ENCODE measurements at regions not wholly inside any gene's neighbourhood (a gene's known extent, or its start where the extent isn't known, plus 50 kb on each side); places are given as distances from the start of the nearest gene placed in this dataset.

- H3K27ac ChIP-seq (ENCODE audit: low read depth in 2 of 2, low read length in 1 of 2), result peak overlapping the region in 1 of 2 experiments; percentile 36; a peak in 1 of 4 replicates
- ChIA-PET POLR2A (no interaction called here), CTCF (interaction anchor here (1.5 kb wide), 1 partner anchor 16 kb away, joined by 3 read pairs; no protein-coding TSS in a partner anchor)
- H3K27me3 ChIP-seq (ENCODE audit: insufficient read depth), result no peaks in the 10 kb centered on the region
- H3K9me2 ChIP-seq, result no peaks in the 10 kb centered on the region
- peaks cover 5% of the 10 kb centered on the region for H3F3A ChIP-seq (replicated peaks; ENCODE audit: insufficient read depth)
- H3K79me2 ChIP-seq (ENCODE audit: insufficient read depth), result no peaks in the 10 kb centered on the region
- DNase-seq, result no peak
- no peak overlapping the region for H3K9ac ChIP-seq
- no peaks in the 10 kb centered on the region for H3K9me3 ChIP-seq
- H3K4me3 ChIP-seq (ENCODE audit: low read depth in 2 of 2, low read length in 1 of 2), result no peak overlapping the region
- WGBS (ENCODE audit: low lambda C conversion rate), result 90% methylated on average over 3 of the region's 3 CpGs
- no peak for TF ChIP-seq USF2 (IDR thresholded peaks at IDR 0.05; ENCODE audit: borderline replicate concordance, low read depth, low read length)
- no peak for TF ChIP-seq JUND (IDR thresholded peaks at IDR 0.05)
- no peak for TF ChIP-seq NRF1 (IDR thresholded peaks at IDR 0.05; ENCODE audit: low read depth, low read length)
- peaks cover 0 to 6% of the 10 kb centered on the region in 2 experiments; a peak in 2 of 4 replicates for H3K4me1 ChIP-seq (ENCODE audit: control insufficient read depth in 1 of 2, insufficient read depth in 2 of 2, low read depth in 1 of 2, low read length in 1 of 2)
- no peak overlapping the region for H3K4me2 ChIP-seq
- H3K36me3 ChIP-seq (replicated peaks in 1 of 2; ENCODE audit: control insufficient read depth in 1 of 2, insufficient read depth in 2 of 2, low read length in 1 of 2), result no peaks in the 10 kb centered on the region
- no peak overlapping the region for H2AFZ ChIP-seq (ENCODE audit: low read depth)
- H4K20me1 ChIP-seq (ENCODE audit: insufficient read depth), result no peaks in the 10 kb centered on the region
These were observed 114.4 kb upstream of the SVIL start for GRCh38 chr10:29749150-29749549.

GRCh38 chr10:29748109-29748650 is 113.4 kb upstream of the SVIL start:
- H3K9ac ChIP-seq, result no peak overlapping the region
- H4K20me1 ChIP-seq (ENCODE audit: insufficient read depth), result no peaks in the 10 kb centered on the region
- no peaks in the 10 kb centered on the region for H3K9me2 ChIP-seq
- H3F3A ChIP-seq (replicated peaks; ENCODE audit: insufficient read depth), result peaks cover 5% of the 10 kb centered on the region
- no peak overlapping the region for H2AFZ ChIP-seq (ENCODE audit: low read depth)
- no peak overlapping the region for H3K4me2 ChIP-seq
- no peak for DNase-seq
- TF ChIP-seq CHD2 (IDR thresholded peaks at IDR 0.05; ENCODE audit: low read length, partially characterized antibody) (no peak), POLR2AphosphoS5 (IDR thresholded peaks at IDR 0.05; ENCODE audit: low read depth, low read length) (no peak), YY1 (IDR thresholded peaks at IDR 0.05; ENCODE audit: low read depth) (no peak), ZBTB33 (IDR thresholded peaks at IDR 0.05; ENCODE audit: borderline replicate concordance, low read depth) (no peak), REST (IDR thresholded peaks at IDR 0.05; ENCODE audit: low read depth, low read length) (no peak), GABPA (IDR thresholded peaks at IDR 0.05; ENCODE audit: low read depth) (no peak), EP300 (IDR thresholded peaks at IDR 0.05; ENCODE audit: borderline replicate concordance in 1 of 2, low read depth in 1 of 2, low read length in 1 of 2) (no peak)
- ChIA-PET POLR2A (no interaction called here), CTCF (interaction anchor here (1.1 to 1.5 kb wide), 2 partner anchors 15 to 250 kb away, joined by 3 read pairs; no protein-coding TSS in a partner anchor)
- peaks cover 0 to 6% of the 10 kb centered on the region in 2 experiments; a peak in 2 of 4 replicates for H3K4me1 ChIP-seq (ENCODE audit: control insufficient read depth in 1 of 2, insufficient read depth in 2 of 2, low read depth in 1 of 2, low read length in 1 of 2)
- no peak overlapping the region for H3K4me3 ChIP-seq (ENCODE audit: low read depth in 2 of 2, low read length in 1 of 2)
- H3K9me3 ChIP-seq, result no peaks in the 10 kb centered on the region
- no peaks in the 10 kb centered on the region for H3K36me3 ChIP-seq (replicated peaks in 1 of 2; ENCODE audit: control insufficient read depth in 1 of 2, insufficient read depth in 2 of 2, low read length in 1 of 2)
- no peaks in the 10 kb centered on the region for H3K27me3 ChIP-seq (ENCODE audit: insufficient read depth)
- WGBS (ENCODE audit: low lambda C conversion rate), result 83% methylated on average over 3 of the region's 3 CpGs
- H3K27ac ChIP-seq (ENCODE audit: low read depth in 2 of 2, low read length in 1 of 2), result no peak overlapping the region
- H3K79me2 ChIP-seq (ENCODE audit: insufficient read depth), result no peaks in the 10 kb centered on the region

Data from SK-N-SH (cell line).